Loucy (cell line): ENCODE measurements at regions not wholly inside any gene's neighbourhood (a gene's known extent, or its start where the extent isn't known, plus 50 kb on each side); places are given as distances from the start of the nearest gene placed in this dataset.
"Not testable (repeated sequence)": the region's sequence is repeated elsewhere in the genome, so short reads cannot be mapped to it uniquely, and the experiment has no call there.

Experiments
- H2AFZ ChIP-seq: fragments of 200-600 bp; sonication (generic); 2 replicates; pipeline ENCODE4 v1.6.0; 2016; ENCODE audit warnings: antibody characterized with exemption, mild to moderate bottlenecking, low read length, moderate library complexity
- H3F3A ChIP-seq: fragments of 200-600 bp; 2 replicates; pipeline ENCODE4 v1.6.0; 2016; ENCODE audit warnings: antibody characterized with exemption, low read depth, mild to moderate bottlenecking
- H3K27me3 ChIP-seq: fragments of 200-600 bp; sonication (generic); 2 replicates; pipeline ENCODE4 v1.6.1; 2014; ENCODE audit warnings: low read length, mild to moderate bottlenecking; ENCODE audit not compliant: insufficient read depth, poor library complexity, severe bottlenecking
- H3K36me3 ChIP-seq: fragments of 200-600 bp; sonication (generic); 2 replicates; pipeline ENCODE4 v1.6.1; 2016; ENCODE audit warnings: low read length; ENCODE audit not compliant: insufficient read depth
- H3K4me1 ChIP-seq: fragments of 200-600 bp; sonication (generic); 2 replicates; pipeline ENCODE4 v1.5.1; 2014; ENCODE audit warnings: low read length, mild to moderate bottlenecking; ENCODE audit not compliant: insufficient read depth, poor library complexity, severe bottlenecking
- H3K4me2 ChIP-seq: fragments of 200-600 bp; sonication (generic); 2 replicates; pipeline ENCODE4 v1.6.0; 2014; ENCODE audit warnings: antibody characterized with exemption, low read length, low read depth, mild to moderate bottlenecking; ENCODE audit not compliant: poor library complexity, severe bottlenecking
- H3K4me3 ChIP-seq: fragments of 200-600 bp; sonication (generic); 2 replicates; pipeline ENCODE4 v1.5.1; 2014; ENCODE audit warnings: low read length, mild to moderate bottlenecking, mixed read lengths; ENCODE audit not compliant: poor library complexity, severe bottlenecking
- H3K79me2 ChIP-seq: fragments of 200-600 bp; sonication (generic); 2 replicates; pipeline ENCODE4 v1.6.1; 2014; ENCODE audit warnings: low read length; ENCODE audit not compliant: insufficient read depth
- H3K9ac ChIP-seq: fragments of 200-600 bp; sonication (generic); 2 replicates; pipeline ENCODE4 v1.6.0; 2014; ENCODE audit warnings: mild to moderate bottlenecking, low read depth, low read length, moderate library complexity; ENCODE audit not compliant: poor library complexity, severe bottlenecking
- H3K9me2 ChIP-seq: fragments of 200-600 bp; sonication (generic); replicated peaks from 2 replicates; pipeline ENCODE4 v1.6.1; 2016; ENCODE audit warnings: low read depth, low read length, mixed read lengths
- H3K9me3 ChIP-seq: fragments of 200-600 bp; sonication (generic); 2 replicates; pipeline ENCODE4 v1.6.1; 2014; ENCODE audit warnings: mild to moderate bottlenecking, antibody characterized with exemption, low read length, low read depth; ENCODE audit not compliant: insufficient read depth
- H4K20me1 ChIP-seq: fragments of 200-600 bp; sonication (generic); 2 replicates; pipeline ENCODE4 v1.6.0; 2014; ENCODE audit warnings: antibody characterized with exemption, low read length, mild to moderate bottlenecking; ENCODE audit not compliant: insufficient read depth, poor library complexity, severe bottlenecking
- EZH2phosphoT487 ChIP-seq: fragments of 200-600 bp; IDR thresholded peaks from 2 replicates; pipeline ENCODE4 v1.6.1; 2018; ENCODE audit warnings: antibody characterized with exemption, mild to moderate bottlenecking, moderate library complexity, borderline replicate concordance
- TF ChIP-seq, protein P1 (sequence below): fragments of 200-600 bp; sonication (generic); conservative IDR thresholded peaks from 2 replicates; pipeline ENCODE4 v1.5.1; 2014; ENCODE audit warnings: mild to moderate bottlenecking, antibody characterized with exemption, low read length

DNA sequence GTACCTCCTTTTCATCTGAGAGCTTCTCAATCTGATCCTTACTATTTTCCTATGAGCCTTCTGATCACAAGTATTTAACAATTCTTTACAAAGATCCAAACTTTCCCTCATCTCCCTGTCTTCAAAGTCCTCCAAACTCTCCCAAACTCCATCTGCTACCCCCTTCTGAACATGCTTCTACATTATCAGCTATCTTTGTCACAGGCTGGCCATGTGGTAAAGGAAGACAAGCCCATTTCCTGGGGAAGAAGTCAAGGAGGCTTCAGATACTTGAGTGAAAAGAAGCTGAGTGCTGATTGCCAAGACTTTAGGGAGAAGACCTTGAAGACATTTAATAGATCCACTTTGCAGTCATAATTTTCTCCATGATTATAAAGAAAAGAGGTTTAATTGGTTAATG lies 231.4 kb downstream of the CWH43 start:
- Histone ChIP-seq H3K9me3 (no peaks in the 10 kb centered on the region; the same call in 1 of the 2 replicates), H3K27me3 (no peaks in the 10 kb centered on the region), H3K79me2 (no peaks in the 10 kb centered on the region), H3K4me3 (no peak overlapping the region), H3F3A (no peaks in the 10 kb centered on the region), H2AFZ (no peak overlapping the region), H3K9ac (no peak overlapping the region), H3K4me1 (no peaks in the 10 kb centered on the region), H4K20me1 (no peaks in the 10 kb centered on the region), H3K9me2 (no peaks in the 10 kb centered on the region), H3K4me2 (no peak overlapping the region), H3K36me3 (no peaks in the 10 kb centered on the region)
- TF ChIP-seq EZH2phosphoT487, result no peak

DNA sequence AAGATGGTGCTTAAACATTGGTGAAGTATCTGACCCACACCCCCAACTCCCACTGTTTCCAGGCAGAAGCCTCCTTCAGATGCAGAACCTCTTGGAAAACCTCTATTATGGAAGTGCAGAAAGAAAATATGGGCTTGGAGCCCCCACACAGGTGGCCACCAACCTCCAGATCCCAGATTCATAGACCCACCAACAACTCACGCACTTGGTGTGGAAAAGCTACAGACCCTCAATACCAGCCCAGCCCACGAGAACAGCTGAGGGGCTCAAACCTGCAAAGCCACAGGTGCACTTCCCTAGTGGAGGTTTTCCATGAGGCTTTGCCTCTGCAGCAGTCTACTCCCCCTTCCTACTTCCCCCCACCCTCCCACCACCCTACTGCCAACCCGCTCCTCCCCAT lies 232.0 kb downstream of the CWH43 start:
- H2AFZ ChIP-seq, H3K4me3 ChIP-seq, H3K36me3 ChIP-seq, H3K79me2 ChIP-seq, H4K20me1 ChIP-seq, H3K27me3 ChIP-seq, H3K4me2 ChIP-seq, H3K9ac ChIP-seq, H3K4me1 ChIP-seq, H3K9me3 ChIP-seq, H3K9me2 ChIP-seq, H3F3A ChIP-seq: not testable (repeated sequence)

DNA sequence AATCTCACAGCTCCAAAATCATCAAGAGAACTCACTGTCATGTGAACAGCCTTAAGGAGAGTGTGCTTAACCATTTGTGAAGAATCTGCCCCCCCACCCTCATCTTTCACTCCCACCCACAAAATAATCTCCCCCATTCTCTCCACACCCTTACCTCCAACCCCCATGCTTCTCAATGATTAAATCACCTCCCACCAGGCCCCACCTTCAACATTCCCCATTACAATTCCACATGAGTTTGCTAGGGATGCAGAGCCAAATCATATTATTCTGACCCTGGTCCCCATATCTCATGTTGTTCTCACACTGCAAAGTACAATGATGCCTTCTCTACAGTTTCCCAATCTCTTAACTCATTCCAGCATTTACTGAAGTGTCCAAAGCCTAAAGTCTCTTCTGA lies 232.9 kb downstream of the CWH43 start:
- H3K4me1 ChIP-seq, H3K27me3 ChIP-seq, H3K4me3 ChIP-seq, H3K79me2 ChIP-seq, H3K9me2 ChIP-seq, H3K4me2 ChIP-seq, H3K9ac ChIP-seq, H4K20me1 ChIP-seq, H3F3A ChIP-seq, H2AFZ ChIP-seq, H3K36me3 ChIP-seq, H3K9me3 ChIP-seq: not testable (repeated sequence)

DNA sequence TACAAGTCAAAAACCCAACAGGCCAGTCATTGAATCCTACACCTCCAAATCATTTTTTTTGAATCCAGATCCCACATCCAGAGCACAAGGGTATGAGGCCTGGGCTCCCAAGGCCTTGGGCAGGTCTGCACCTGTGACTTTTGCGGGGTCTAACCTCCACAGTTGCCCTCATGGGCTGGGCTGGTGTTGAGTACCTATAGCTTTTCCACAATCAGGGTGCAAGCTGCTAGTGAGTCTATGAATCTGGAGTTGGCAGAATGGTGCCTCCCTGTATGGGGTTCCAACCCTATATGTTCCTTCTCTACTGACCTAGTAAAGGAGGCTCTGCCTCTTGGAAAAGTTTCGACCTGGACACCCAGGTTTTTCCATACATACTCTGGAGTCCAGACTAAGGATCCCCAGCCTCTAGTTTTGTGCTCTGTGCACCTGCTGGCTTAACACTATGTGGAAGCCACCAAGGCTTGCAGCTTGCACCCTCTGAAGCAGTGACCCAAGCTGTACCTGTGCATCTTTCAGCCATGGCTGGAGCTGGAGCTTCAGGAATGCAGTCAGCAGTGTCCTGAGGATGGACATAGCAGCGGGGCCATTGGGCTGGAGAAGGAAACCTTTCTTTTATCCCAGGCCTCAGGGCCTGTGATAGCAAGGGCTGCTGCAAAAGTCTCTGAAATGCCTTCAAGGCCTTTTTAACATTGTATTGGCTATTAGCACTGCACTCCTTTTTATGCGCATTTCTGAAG lies 233.6 kb downstream of the CWH43 start:
- H4K20me1 ChIP-seq, H3K79me2 ChIP-seq, H3K36me3 ChIP-seq, H3K27me3 ChIP-seq, H2AFZ ChIP-seq, H3K4me1 ChIP-seq, H3K4me3 ChIP-seq, H3K4me2 ChIP-seq, H3K9ac ChIP-seq, H3K9me2 ChIP-seq, H3F3A ChIP-seq, H3K9me3 ChIP-seq: not testable (repeated sequence)

DNA sequence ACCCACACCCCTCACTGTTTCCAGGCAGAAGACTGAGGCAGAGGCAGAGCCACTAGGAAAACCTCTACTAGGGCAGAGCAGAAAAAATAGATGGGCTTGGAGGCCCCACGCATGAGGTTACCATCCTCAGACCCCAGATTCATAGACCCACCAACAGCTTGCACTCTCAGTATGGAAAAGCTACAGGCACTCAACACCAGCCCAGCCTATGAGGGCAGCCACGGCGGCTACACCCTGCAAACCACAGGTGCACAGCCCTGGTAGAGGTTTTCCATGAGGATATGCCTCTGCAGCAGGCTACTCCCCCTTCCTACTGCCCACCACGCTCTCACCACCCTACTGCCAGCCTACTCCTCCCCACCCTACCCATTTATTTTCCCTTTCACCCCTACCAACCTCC lies 235.1 kb downstream of the CWH43 start:
- Histone ChIP-seq H3K4me3 (no peak overlapping the region), H3K9me3 (no peaks in the 10 kb centered on the region; the same call in 1 of the 2 replicates), H3K4me2 (no peak overlapping the region), H3K9ac (no peak overlapping the region), H4K20me1 (no peaks in the 10 kb centered on the region), H3F3A (no peaks in the 10 kb centered on the region), H3K79me2 (no peaks in the 10 kb centered on the region), H2AFZ (no peak overlapping the region), H3K36me3 (no peaks in the 10 kb centered on the region), H3K27me3 (no peaks in the 10 kb centered on the region), H3K4me1 (no peaks in the 10 kb centered on the region), H3K9me2 (no peaks in the 10 kb centered on the region)
- no peak for TF ChIP-seq EZH2phosphoT487
- TF ChIP-seq, protein P1, sequence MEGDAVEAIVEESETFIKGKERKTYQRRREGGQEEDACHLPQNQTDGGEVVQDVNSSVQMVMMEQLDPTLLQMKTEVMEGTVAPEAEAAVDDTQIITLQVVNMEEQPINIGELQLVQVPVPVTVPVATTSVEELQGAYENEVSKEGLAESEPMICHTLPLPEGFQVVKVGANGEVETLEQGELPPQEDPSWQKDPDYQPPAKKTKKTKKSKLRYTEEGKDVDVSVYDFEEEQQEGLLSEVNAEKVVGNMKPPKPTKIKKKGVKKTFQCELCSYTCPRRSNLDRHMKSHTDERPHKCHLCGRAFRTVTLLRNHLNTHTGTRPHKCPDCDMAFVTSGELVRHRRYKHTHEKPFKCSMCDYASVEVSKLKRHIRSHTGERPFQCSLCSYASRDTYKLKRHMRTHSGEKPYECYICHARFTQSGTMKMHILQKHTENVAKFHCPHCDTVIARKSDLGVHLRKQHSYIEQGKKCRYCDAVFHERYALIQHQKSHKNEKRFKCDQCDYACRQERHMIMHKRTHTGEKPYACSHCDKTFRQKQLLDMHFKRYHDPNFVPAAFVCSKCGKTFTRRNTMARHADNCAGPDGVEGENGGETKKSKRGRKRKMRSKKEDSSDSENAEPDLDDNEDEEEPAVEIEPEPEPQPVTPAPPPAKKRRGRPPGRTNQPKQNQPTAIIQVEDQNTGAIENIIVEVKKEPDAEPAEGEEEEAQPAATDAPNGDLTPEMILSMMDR, result no peak

DNA sequence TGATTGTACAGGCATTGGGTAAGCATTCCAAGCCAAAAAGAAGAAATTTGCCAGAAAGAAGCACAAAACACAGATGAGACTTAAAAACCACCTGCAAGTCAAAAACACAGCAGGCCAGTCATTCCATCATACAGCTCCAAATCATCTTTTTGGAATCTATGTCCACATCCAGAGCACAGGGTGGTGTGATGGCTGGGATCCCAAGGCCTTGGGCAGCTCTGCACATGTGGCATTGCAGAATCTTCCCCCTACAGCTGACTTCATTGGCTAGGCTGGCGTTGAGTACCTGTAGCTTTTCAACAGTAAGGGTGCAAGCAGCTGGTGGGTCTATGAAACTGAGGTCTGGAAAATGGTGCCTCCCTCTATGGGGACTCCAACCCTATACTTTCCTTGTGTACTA lies 236.7 kb downstream of the CWH43 start:
- not testable (repeated sequence) for H3K9me3 ChIP-seq, H3K36me3 ChIP-seq, H3K9me2 ChIP-seq, H4K20me1 ChIP-seq, H3K4me2 ChIP-seq, H3K27me3 ChIP-seq, H3F3A ChIP-seq, H3K9ac ChIP-seq, H3K4me1 ChIP-seq, H3K4me3 ChIP-seq, H2AFZ ChIP-seq, H3K79me2 ChIP-seq
